H1 (cell line): ENCODE measurements at regions not wholly inside any gene's neighbourhood (a gene's known extent, or its start where the extent isn't known, plus 50 kb on each side); places are given as distances from the start of the nearest gene placed in this dataset.

Source experiments
- EP300 ChIP-seq, 2 experiments: IDR thresholded peaks; 1 replicate in 1 of 2; 2 replicates in 1 of 2; pipeline ENCODE4 v1.6.1; 2011 to 2012; ENCODE audit warnings: low read depth in 2 of 2, low read length in 2 of 2, mild to moderate bottlenecking in 2 of 2, borderline replicate concordance in 1 of 2, inconsistent platforms in 1 of 2, moderate library complexity in 1 of 2
- GTF2F1 ChIP-seq: IDR thresholded peaks from 2 replicates; pipeline ENCODE4 v1.6.1; 2012; ENCODE audit warnings: low read depth, low read length, improper control_type of control experiment, borderline replicate concordance
- JUND ChIP-seq: IDR thresholded peaks from 2 replicates; pipeline ENCODE4 v1.6.1; 2011; ENCODE audit warnings: mild to moderate bottlenecking, improper control_type of control experiment, low read length
- POLR2A ChIP-seq, 2 experiments: IDR thresholded peaks; 1 replicate in 1 of 2; 2 replicates in 1 of 2; pipeline ENCODE4 v1.6.1; 2011; ENCODE audit warnings: low read depth in 2 of 2, low read length in 2 of 2, mild to moderate bottlenecking in 2 of 2; ENCODE audit errors: control extremely low read depth in 1 of 2
- POU5F1 ChIP-seq: IDR thresholded peaks from 2 replicates; pipeline ENCODE4 v1.6.1; 2011; ENCODE audit warnings: low read depth, mild to moderate bottlenecking, low read length, moderate library complexity
- RAD21 ChIP-seq, 2 experiments: IDR thresholded peaks in 1 of 2; conservative IDR thresholded peaks in 1 of 2; 2 replicates each; pipeline ENCODE4 v1.6.1; 2011; ENCODE audit warnings: low read depth in 2 of 2, low read length in 2 of 2, improper control_type of control experiment in 1 of 2, inconsistent platforms in 1 of 2, mild to moderate bottlenecking in 1 of 2, moderate library complexity in 1 of 2
- RFX5 ChIP-seq: IDR thresholded peaks from 2 replicates; pipeline ENCODE4 v1.6.1; 2011; ENCODE audit warnings: low read depth, low read length, improper control_type of control experiment, borderline replicate concordance
- SP1 ChIP-seq: IDR thresholded peaks from 2 replicates; pipeline ENCODE4 v1.6.1; 2011; ENCODE audit warnings: low read depth, low read length
- SP4 ChIP-seq: IDR thresholded peaks from 2 replicates; pipeline ENCODE4 v1.6.1; 2012; ENCODE audit warnings: low read length, inconsistent platforms
- SUZ12 ChIP-seq: fragments of 200-600 bp; sonication (generic); IDR thresholded peaks from 2 replicates; pipeline ENCODE4 v1.6.1; 2012; ENCODE audit warnings: mild to moderate bottlenecking, inconsistent platforms, low read length, moderate library complexity, mixed read lengths
- TF ChIP-seq, protein P1 (sequence below), 3 experiments: IDR thresholded peaks; 1 replicate in 2 of 3; 2 replicates in 1 of 3; pipeline versions ENCODE4 v1.5.1 to v1.6.1; 2011; ENCODE audit warnings: low read length in 3 of 3, mild to moderate bottlenecking in 3 of 3, inconsistent platforms in 2 of 3, low read depth in 1 of 3, moderate library complexity in 1 of 3; ENCODE audit not compliant: insufficient read depth in 1 of 3; ENCODE audit errors: control extremely low read depth in 1 of 3

- TF ChIP-seq RAD21 (IDR thresholded peaks at IDR 0.05 in 1 of 2, conservative IDR thresholded peaks at IDR 0.05 in 1 of 2; ENCODE audit: low read depth in 2 of 2, low read length in 2 of 2) (no peak), JUND (no peak), SP1 (no peak), SP4 (no peak), SUZ12 (no peak), EP300 (IDR thresholded peaks at IDR 0.05; ENCODE audit: borderline replicate concordance in 1 of 2, low read depth in 2 of 2, low read length in 2 of 2) (no peak), GTF2F1 (no peak), POU5F1 (no peak), POLR2A (IDR thresholded peaks at IDR 0.05; ENCODE audit: control extremely low read depth in 1 of 2, low read depth in 2 of 2, low read length in 2 of 2) (no peak), RFX5 (no peak)
- TF ChIP-seq, protein P1, sequence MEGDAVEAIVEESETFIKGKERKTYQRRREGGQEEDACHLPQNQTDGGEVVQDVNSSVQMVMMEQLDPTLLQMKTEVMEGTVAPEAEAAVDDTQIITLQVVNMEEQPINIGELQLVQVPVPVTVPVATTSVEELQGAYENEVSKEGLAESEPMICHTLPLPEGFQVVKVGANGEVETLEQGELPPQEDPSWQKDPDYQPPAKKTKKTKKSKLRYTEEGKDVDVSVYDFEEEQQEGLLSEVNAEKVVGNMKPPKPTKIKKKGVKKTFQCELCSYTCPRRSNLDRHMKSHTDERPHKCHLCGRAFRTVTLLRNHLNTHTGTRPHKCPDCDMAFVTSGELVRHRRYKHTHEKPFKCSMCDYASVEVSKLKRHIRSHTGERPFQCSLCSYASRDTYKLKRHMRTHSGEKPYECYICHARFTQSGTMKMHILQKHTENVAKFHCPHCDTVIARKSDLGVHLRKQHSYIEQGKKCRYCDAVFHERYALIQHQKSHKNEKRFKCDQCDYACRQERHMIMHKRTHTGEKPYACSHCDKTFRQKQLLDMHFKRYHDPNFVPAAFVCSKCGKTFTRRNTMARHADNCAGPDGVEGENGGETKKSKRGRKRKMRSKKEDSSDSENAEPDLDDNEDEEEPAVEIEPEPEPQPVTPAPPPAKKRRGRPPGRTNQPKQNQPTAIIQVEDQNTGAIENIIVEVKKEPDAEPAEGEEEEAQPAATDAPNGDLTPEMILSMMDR (IDR thresholded peaks at IDR 0.05; ENCODE audit: control extremely low read depth in 1 of 3, insufficient read depth in 1 of 3, low read depth in 1 of 3, low read length in 3 of 3) = no peak
Observed at GRCh38 chr4:127579821-127580220, 52.9 kb upstream of the INTU start.
